ENCODE measurements at regions not wholly inside any gene's neighbourhood (a gene's known extent, or its start where the extent isn't known, plus 50 kb on each side); places are given as distances from the start of the nearest gene placed in this dataset.

- no peak for DNase-seq (ENCODE audit: extremely low spot score)
- POLR2A ChIA-PET, result no interaction called here
- CTCF ChIA-PET, result interaction anchor here (1.8 kb wide), 1 partner anchor 10 kb away, joined by 7 read pairs; no protein-coding TSS in a partner anchor
- TF ChIP-seq CTCF (IDR thresholded peaks at IDR 0.05; ENCODE audit: control extremely low read depth, extremely low read depth, low read depth, missing control alignments), result no peak
Observed at GRCh38 chr3:68345781-68346180, 586.6 kb downstream of the TAFA4 start.

- ChIA-PET CTCF (no interaction called here), POLR2A (no interaction called here)
- no peak for DNase-seq (ENCODE audit: extremely low spot score)
- no peak for TF ChIP-seq CTCF (IDR thresholded peaks at IDR 0.05; ENCODE audit: control extremely low read depth, extremely low read depth, low read depth, missing control alignments)
Observed at GRCh38 chr3:68342426-68342825, 589.9 kb downstream of the TAFA4 start.

GRCh38 chr3:68336042-68336441, 596.3 kb downstream of the TAFA4 start:
- ChIA-PET CTCF (no interaction called here), POLR2A (no interaction called here)

DNA sequence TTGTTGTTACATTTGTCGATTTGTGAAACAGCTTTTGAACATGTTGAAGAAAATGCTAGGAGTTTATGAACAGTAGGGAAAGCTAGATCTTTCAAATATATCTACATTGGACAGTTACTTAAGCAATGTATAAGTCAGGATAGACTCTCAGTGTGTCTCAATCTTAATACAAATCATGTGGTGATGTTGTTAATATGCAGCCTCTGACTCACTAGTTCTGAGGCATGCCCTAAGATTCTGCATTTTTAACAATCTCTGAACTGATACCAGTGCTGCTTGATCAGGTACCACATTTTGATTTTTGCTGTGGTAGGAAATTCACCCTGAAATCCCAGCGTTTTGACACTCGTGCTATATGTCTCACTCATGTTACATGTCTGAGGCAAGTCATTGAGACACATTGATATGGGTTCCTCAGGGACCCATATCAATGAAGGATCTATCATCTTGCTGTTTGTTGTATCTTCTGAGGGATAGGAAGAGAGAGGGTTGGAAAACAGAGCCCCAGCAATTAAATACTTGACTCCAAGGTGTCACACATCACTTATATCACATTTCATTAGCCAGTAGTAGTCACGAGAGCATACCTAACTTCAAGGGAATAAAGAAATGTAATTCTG, 597.9 kb downstream of the TAFA4 start:
- CTCF ChIA-PET, result no interaction called here

More at GRCh38 chr3:68336042-68336441, 596.3 kb downstream of the TAFA4 start:
- no peak for TF ChIP-seq CTCF (IDR thresholded peaks at IDR 0.05; ENCODE audit: control extremely low read depth, extremely low read depth, low read depth, missing control alignments)
- DNase-seq (ENCODE audit: extremely low spot score), result no peak

DNA sequence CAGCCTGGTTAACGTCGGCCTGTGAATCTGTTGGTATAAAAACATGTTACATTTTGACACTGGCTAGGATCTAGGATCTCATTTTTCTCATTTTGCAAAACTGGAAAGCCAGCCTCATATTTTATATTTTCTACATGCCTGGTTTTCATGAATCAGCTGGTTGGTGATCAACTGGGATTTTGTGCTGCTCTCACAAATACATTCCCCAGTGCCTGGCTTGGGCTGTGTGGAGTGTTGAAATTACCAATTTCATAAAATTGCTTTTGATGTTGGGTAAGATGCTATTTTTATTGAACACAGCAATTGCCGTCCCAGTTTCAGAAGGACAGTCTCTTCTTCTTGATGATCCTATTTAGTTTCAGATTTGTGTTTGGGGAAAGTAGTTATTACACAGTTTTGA, 604.3 kb downstream of the TAFA4 start:
- ChIA-PET POLR2A (no interaction called here), CTCF (no interaction called here)
- TF ChIP-seq CTCF (IDR thresholded peaks at IDR 0.05; ENCODE audit: control extremely low read depth, extremely low read depth, low read depth, missing control alignments), result no peak
- no peak for DNase-seq (ENCODE audit: extremely low spot score)

More for the DNA sequence above, 597.9 kb downstream of the TAFA4 start:
- DNase-seq (ENCODE audit: extremely low spot score), result no peak
- no peak for TF ChIP-seq CTCF (IDR thresholded peaks at IDR 0.05; ENCODE audit: control extremely low read depth, extremely low read depth, low read depth, missing control alignments)
- POLR2A ChIA-PET, result no interaction called here

GRCh38 chr3:68315964-68316363, 616.4 kb downstream of the TAFA4 start:
- no peak for DNase-seq (ENCODE audit: extremely low spot score)
- ChIA-PET CTCF (interaction anchor here (1.3 kb wide), 1 partner anchor 10 kb away, joined by 3 read pairs; no protein-coding TSS in a partner anchor), POLR2A (no interaction called here)
- TF ChIP-seq CTCF (IDR thresholded peaks at IDR 0.05; ENCODE audit: control extremely low read depth, extremely low read depth, low read depth, missing control alignments), result no peak
